GM12892 (cell line): ENCODE measurements at regions not wholly inside any gene's neighbourhood (a gene's known extent, or its start where the extent isn't known, plus 50 kb on each side); places are given as distances from the start of the nearest gene placed in this dataset.
"Not testable (repeated sequence)": the region's sequence is repeated elsewhere in the genome, so short reads cannot be mapped to it uniquely, and the experiment has no call there.

Experiments used
- DNase-seq: peaks from one replicate; pipeline ENCODE4 v3.0.0; 2011; ENCODE audit not compliant: insufficient read length
- FAIRE-seq: peaks from 2 replicates; lab custom pipeline; 2011; peaks lifted over from hg19 to GRCh38; lab: Jason Lieb, UNC
- POLR2A ChIP-seq: IDR thresholded peaks from 2 replicates; pipeline ENCODE4 v1.6.1; 2011; ENCODE audit warnings: low read depth, low read length, control low read depth
- POLR2AphosphoS5 ChIP-seq: IDR thresholded peaks from 2 replicates; pipeline ENCODE4 v1.6.1; 2011; ENCODE audit warnings: low read depth, low read length, control low read depth
- TAF1 ChIP-seq: IDR thresholded peaks from 2 replicates; pipeline ENCODE4 v1.6.1; 2011; ENCODE audit warnings: low read depth, mild to moderate bottlenecking, control low read depth, low read length, borderline replicate concordance

- no peak for DNase-seq
- no peak for FAIRE-seq
- TF ChIP-seq POLR2AphosphoS5, result no peak
- no peak for TF ChIP-seq POLR2A
- no peak for TF ChIP-seq TAF1
Measured at GRCh38 chr2:7694076-7694985, 777.1 kb downstream of the RNF144A start.

DNA sequence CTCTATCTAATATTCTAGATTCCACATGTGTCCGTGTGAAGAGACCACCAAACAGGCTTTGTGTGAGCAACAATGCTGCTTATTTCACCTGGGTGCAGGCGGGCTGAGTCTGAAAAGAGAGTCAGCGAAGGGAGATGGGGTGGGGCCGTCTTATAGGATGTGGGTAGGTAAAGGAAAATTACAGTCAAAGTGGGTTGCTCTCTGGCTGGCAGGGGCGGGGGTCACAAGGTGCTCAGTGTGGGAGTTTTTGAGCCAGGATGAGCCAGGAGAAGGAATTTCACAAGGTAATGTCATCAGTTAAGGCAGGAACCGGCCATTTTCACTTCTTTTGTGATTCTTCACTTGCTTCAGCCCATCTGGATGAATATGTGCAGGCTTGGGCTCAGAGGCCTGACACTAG lies 779.3 kb downstream of the RNF144A start:
- FAIRE-seq, DNase-seq: not testable (repeated sequence)

- TF ChIP-seq TAF1 (no peak), POLR2A (no peak), POLR2AphosphoS5 (no peak)
- FAIRE-seq, result no peak
- DNase-seq, result no peak
Measured at GRCh38 chr2:7697052-7697451, 779.8 kb downstream of the RNF144A start.

DNA sequence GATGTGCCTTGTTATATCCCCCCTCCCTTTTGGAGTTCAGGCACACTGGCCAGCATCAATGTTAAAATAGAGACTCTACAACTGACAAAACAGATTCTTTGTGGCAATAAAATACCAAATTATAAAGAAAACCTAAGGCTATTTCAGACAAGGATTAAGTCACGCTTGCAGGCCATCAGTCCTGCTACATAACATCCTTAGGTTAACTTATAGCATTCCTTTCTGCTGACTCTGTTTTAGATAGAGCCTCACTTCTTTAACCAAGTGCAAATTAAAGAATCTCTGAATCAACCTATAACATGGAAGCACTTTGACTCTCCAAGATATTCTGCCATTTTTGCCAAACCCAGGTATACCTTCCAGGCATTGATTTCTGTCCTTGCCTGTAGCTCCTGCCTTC lies 784.6 kb downstream of the RNF144A start:
- DNase-seq (no peak), FAIRE-seq (no peak)
- no peak for TF ChIP-seq POLR2AphosphoS5
- no peak for TF ChIP-seq POLR2A
- TF ChIP-seq TAF1, result no peak

DNA sequence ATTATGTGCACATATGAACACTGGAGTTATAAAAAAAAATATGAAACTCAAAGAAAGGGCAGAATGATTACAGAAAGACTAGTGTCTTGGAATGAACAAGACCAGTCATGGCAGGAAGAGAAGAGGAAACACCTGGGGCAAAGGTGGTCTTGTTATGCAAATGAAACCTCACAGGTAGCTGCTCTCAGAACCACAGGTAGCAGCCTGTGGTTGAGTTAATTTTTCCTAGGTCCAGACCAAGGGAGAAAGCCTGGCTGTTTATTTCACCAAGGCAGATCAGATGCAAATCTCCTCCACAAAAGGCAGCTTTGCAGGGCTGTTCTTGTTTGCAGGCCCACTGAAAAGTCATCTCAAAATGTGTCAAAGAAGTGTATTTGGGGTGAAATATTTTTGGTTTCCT lies 785.8 kb downstream of the RNF144A start:
- TF ChIP-seq TAF1, result no peak
- TF ChIP-seq POLR2AphosphoS5, result no peak
- TF ChIP-seq POLR2A, result no peak
- FAIRE-seq (no peak), DNase-seq (no peak)

GRCh38 chr2:7703543-7704144 lies 786.4 kb downstream of the RNF144A start:
- DNase-seq (no peak), FAIRE-seq (no peak)
- TF ChIP-seq POLR2AphosphoS5 (no peak), POLR2A (no peak), TAF1 (no peak)

DNA sequence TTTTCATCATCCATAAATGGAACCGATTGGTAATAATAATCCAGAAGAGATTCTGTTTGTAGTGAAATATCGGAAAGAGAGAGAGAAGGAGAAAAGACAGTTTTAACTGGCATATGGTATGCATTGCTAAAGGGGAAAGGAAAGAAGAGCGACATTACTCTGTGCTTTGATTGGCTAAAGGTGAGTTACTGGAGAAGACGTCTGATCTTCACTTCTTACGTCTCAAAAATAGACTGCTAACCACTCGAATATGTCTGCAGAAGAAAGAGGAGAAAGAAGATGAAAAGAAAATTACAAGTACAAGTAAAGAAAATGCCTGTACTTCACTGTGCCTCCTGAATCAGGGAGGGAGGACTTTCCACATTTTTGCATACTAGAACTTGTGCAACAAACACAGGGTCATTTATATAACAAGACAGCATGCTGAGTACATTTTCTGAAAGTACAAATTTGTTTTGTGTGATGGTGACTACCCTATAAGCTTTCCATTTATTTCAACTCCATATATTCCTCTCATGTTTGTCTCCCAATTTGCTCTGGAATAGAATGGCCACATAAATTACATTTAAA lies 787.2 kb downstream of the RNF144A start:
- DNase-seq, result no peak
- peak; percentile 17 for FAIRE-seq
- TF ChIP-seq POLR2A (no peak), POLR2AphosphoS5 (no peak), TAF1 (no peak)

GRCh38 chr2:7706791-7707190 lies 789.6 kb downstream of the RNF144A start:
- DNase-seq (no peak), FAIRE-seq (no peak)
- TF ChIP-seq POLR2AphosphoS5, result no peak
- no peak for TF ChIP-seq TAF1
- TF ChIP-seq POLR2A, result no peak

- TF ChIP-seq POLR2AphosphoS5, result no peak
- DNase-seq (no peak), FAIRE-seq (no peak)
Measured at GRCh38 chr2:7707723-7708122, 790.5 kb downstream of the RNF144A start.

DNA sequence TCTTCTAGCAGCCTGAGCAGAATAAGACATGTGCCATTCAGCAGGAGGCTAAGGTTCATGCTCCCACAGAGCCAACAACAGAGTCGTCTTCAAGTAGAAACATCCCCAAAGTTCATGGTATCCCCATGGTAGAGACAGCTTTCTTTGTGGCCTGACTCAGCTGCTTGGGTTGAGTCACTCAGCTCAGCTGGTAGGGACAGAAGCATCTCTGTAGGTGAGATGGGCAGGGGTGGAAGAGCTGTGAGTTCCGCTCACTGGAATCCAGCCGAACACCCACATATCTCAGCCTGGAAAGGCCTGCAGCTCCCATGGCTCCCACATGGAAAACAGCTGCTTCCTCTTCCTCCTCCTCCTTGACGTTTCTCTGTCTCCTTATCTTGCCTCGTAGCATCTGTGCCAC lies 792.7 kb downstream of the RNF144A start:
- FAIRE-seq (no peak), DNase-seq (no peak)
- TF ChIP-seq POLR2A, result no peak
- TF ChIP-seq POLR2AphosphoS5, result no peak
- TF ChIP-seq TAF1, result no peak

DNA sequence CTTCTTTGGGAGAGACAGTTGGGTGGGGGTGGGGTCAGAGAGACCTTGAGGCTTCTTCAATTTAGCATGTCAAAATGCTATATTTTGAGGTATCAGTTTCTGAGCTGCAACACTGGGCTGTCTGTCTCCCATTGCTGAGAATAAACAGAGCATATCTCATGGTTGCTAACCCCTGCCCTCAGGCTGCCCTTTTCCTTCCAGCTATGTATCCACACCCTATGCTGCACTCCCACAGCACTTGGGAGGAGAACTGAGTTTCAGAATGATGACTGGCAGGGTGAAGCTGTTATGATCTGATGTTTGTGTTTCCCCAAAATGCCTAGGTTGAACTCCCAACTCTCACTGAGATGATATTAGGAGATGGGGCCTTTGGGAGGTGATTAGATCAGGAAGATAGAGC lies 794.0 kb downstream of the RNF144A start:
- TF ChIP-seq POLR2A (no peak), POLR2AphosphoS5 (no peak), TAF1 (no peak)
- DNase-seq, result no peak
- FAIRE-seq, result no peak

DNA sequence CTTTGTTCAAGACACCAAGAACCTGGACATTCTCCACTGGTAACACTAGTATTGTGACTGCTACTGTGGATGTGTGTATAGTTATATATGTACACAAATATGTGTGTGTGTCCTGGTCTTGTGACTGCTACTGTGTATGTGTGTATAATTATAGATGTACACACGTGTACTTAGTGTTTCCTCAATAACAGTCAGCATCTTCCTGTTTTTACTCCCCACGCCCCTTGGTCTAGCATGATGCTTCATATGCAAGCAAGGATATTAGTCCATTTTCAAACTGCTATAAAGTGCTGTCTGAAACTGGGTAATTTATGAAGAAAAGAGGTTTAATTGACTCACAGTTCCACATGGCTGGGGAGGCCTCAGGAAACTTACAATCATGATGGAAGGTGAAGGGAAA lies 802.7 kb downstream of the RNF144A start:
- TF ChIP-seq POLR2AphosphoS5, result no peak
- no peak for TF ChIP-seq POLR2A
- no peak for TF ChIP-seq TAF1
- FAIRE-seq (no peak), DNase-seq (no peak)
